Uterus (tissue), 3 donors: ENCODE measurements at regions not wholly inside any gene's neighbourhood (a gene's known extent, or its start where the extent isn't known, plus 50 kb on each side); places are given as distances from the start of the nearest gene placed in this dataset.
"Not testable (repeated sequence)": the region's sequence is repeated elsewhere in the genome, so short reads cannot be mapped to it uniquely, and the experiment has no call there.

Source experiments
- DNase-seq, 2 donors: peaks; one replicate each; pipeline ENCODE4 v3.0.0-alpha.2; 2019 to 2020
- H3K27ac ChIP-seq, 2 donors: fragments of 200-600 bp; sonication (generic); 1 replicate in 1 of 2; 2 replicates in 1 of 2; pipeline ENCODE4 v1.5.1; 2016 to 2018
- H3K27me3 ChIP-seq, 2 donors: fragments of 200-600 bp; sonication (generic); one replicate each; pipeline ENCODE4 v1.5.1; 2018 to 2019; ENCODE audit warnings: control low read depth in 1 of 2
- H3K36me3 ChIP-seq, 2 donors: fragments of 200-600 bp; sonication (generic); one replicate each; pipeline ENCODE4 v1.5.1; 2019; ENCODE audit warnings: control low read depth in 1 of 2
- H3K4me1 ChIP-seq, 2 donors: fragments of 200-600 bp; sonication (generic); one replicate each; pipeline ENCODE4 v1.5.1; 2018 to 2019; ENCODE audit warnings: control low read depth in 1 of 2
- H3K4me3 ChIP-seq, 2 donors: fragments of 200-600 bp; sonication (generic); 1 replicate in 1 of 2; 2 replicates in 1 of 2; pipeline ENCODE4 v1.5.1; 2018 to 2019; ENCODE audit warnings: mild to moderate bottlenecking in 1 of 2
- H3K9me3 ChIP-seq, 2 donors: fragments of 200-600 bp; sonication (generic); one replicate each; pipeline ENCODE4 v1.5.1; 2019; ENCODE audit warnings: control low read depth in 1 of 2
- POLR2A ChIP-seq, 2 donors: fragments of 450-650 bp; IDR thresholded peaks; one replicate each; pipeline ENCODE4 v1.6.1; 2016; ENCODE audit warnings: antibody characterized with exemption in 2 of 2, mild to moderate bottlenecking in 1 of 2, moderate library complexity in 1 of 2
- intact Hi-C: fragments of 100-400 bp; cut with DNase I; formaldehyde crosslinking; loops from one replicate; pipeline ENCODE4 v1.15.1; 2023; ENCODE audit warnings: low total_unique reads
- TF ChIP-seq, protein P1 (sequence below), 4 experiments: fragments of 200-600 bp in 2 of 4; fragments of 450-650 bp in 2 of 4; sonication (generic) in 2 of 4; IDR thresholded peaks; one replicate each; pipeline ENCODE4 v1.5.1; 2016 to 2019; ENCODE audit warnings: antibody characterized with exemption in 4 of 4, mild to moderate bottlenecking in 2 of 4, moderate library complexity in 1 of 4
- donor health status: DM: yes; HTN: yes; CAD: no.

GRCh38 chr3:193963808-193964516 is 172.0 kb upstream of the HES1 start:
- TF ChIP-seq, protein P1, sequence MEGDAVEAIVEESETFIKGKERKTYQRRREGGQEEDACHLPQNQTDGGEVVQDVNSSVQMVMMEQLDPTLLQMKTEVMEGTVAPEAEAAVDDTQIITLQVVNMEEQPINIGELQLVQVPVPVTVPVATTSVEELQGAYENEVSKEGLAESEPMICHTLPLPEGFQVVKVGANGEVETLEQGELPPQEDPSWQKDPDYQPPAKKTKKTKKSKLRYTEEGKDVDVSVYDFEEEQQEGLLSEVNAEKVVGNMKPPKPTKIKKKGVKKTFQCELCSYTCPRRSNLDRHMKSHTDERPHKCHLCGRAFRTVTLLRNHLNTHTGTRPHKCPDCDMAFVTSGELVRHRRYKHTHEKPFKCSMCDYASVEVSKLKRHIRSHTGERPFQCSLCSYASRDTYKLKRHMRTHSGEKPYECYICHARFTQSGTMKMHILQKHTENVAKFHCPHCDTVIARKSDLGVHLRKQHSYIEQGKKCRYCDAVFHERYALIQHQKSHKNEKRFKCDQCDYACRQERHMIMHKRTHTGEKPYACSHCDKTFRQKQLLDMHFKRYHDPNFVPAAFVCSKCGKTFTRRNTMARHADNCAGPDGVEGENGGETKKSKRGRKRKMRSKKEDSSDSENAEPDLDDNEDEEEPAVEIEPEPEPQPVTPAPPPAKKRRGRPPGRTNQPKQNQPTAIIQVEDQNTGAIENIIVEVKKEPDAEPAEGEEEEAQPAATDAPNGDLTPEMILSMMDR (IDR thresholded peaks at IDR 0.05): no peak
- TF ChIP-seq POLR2A (IDR thresholded peaks at IDR 0.05): no peak

DNA sequence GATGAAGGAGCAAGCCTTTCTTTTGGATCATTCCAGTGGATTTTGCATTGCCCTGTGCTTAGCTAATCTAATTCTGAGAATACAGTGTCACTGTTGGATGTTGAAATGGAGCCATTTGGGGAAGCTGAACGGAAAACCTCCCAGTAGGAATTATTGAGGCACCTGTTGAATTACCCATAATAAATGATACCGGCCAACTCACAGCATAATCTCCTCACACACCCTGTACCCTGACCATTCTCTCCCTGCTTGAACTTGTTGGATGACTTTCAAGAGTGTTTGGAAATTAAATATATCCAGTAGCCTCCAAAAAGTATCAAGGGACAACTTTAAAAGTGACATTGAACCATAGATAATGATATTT is 171.4 kb upstream of the HES1 start:
- H3K4me1 ChIP-seq: peaks cover 0 to 3% of the 10 kb centered on the region in 2 donors
- H3K36me3 ChIP-seq: no peaks in the 10 kb centered on the region
- no peaks in the 10 kb centered on the region for H3K9me3 ChIP-seq
- no peaks in the 10 kb centered on the region for H3K27me3 ChIP-seq
- intact Hi-C loops: no loop called here
- H3K4me3 ChIP-seq: no peak overlapping the region
- no peak for DNase-seq
- no peak overlapping the region for H3K27ac ChIP-seq
- TF ChIP-seq, protein P1 (IDR thresholded peaks at IDR 0.05): no peak
- TF ChIP-seq POLR2A (IDR thresholded peaks at IDR 0.05): no peak

More at GRCh38 chr3:193963808-193964516, 172.0 kb upstream of the HES1 start:
- DNase-seq: no peak
- intact Hi-C loops: no loop called here
- Histone ChIP-seq H3K4me3 (no peak overlapping the region), H3K27me3 (no peaks in the 10 kb centered on the region), H3K4me1 (peaks cover 0 to 3% of the 10 kb centered on the region in 2 donors), H3K36me3 (no peaks in the 10 kb centered on the region), H3K9me3 (no peaks in the 10 kb centered on the region), H3K27ac (no peak overlapping the region)

DNA sequence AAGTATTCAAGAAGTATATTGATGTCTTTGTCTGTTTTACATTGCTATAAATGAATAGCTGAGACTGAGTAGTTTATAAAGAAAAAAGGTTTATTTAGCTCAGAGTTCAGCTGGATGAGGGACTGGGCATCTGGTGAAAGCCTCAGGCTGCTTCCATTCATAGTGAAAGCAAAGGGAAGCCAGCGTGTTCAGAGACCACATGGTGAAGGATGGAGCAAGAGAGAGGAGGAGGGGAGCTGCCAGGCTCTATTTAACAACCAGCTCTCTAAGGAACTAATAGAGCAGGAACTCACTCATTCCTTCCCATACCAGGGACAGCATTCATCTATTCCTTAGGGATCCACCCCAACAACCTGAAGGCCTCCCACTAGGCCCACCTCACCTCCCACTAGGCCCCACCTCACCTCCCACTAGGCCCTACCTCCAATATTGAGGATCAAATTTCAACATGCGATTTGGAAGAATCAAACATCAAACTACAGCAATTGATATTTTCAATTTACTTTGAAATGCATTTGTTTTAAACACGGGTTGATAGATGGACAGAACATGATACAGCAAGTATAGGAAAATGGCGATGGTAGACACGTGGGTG is 167.5 kb upstream of the HES1 start:
- intact Hi-C loops: no loop called here
- TF ChIP-seq, protein P1 (IDR thresholded peaks at IDR 0.05): no peak
- no peak for TF ChIP-seq POLR2A (IDR thresholded peaks at IDR 0.05)
- DNase-seq: no peak

GRCh38 chr3:193970131-193970772 is 165.7 kb upstream of the HES1 start:
- H3K27me3 ChIP-seq, intact Hi-C loops, H3K4me3 ChIP-seq, H3K36me3 ChIP-seq, H3K27ac ChIP-seq, H3K9me3 ChIP-seq, DNase-seq, H3K4me1 ChIP-seq: not testable (repeated sequence)
- TF ChIP-seq, protein P1 (IDR thresholded peaks at IDR 0.05): peak in 3 of 4 experiments; percentile 13 to 34 (median 27)

More for the DNA sequence above, 167.5 kb upstream of the HES1 start:
- H3K36me3 ChIP-seq: no peaks in the 10 kb centered on the region
- no peak overlapping the region for H3K4me3 ChIP-seq
- H3K27ac ChIP-seq: no peak overlapping the region
- H3K4me1 ChIP-seq: no peaks in the 10 kb centered on the region
- H3K9me3 ChIP-seq: no peaks in the 10 kb centered on the region
- no peaks in the 10 kb centered on the region for H3K27me3 ChIP-seq

DNA sequence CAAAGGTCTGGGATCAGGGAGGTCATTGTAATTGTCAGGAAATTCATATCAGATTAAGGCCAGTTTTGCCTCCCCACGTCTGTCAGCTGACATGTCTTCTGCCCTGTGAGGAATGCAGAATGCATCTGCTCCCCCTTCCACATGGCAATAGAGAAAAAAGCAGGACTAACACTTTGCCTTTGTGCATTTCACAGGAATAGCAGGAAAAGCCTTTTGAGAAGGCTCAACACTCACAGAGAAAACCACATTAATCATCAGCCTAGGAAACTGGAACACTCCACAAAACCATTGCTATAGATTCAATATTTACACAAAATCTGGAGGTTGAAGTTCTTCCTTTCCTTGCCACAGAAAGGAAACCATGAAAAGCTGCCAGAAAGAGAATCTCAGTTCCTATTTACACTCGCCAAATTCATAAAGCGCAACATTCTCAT is 165.2 kb upstream of the HES1 start:
- H3K4me3 ChIP-seq: no peak overlapping the region
- H3K27me3 ChIP-seq: no peaks in the 10 kb centered on the region
- intact Hi-C loops: no loop called here
- no peak for DNase-seq
- no peaks in the 10 kb centered on the region for H3K9me3 ChIP-seq
- TF ChIP-seq, protein P1 (IDR thresholded peaks at IDR 0.05): no peak
- TF ChIP-seq POLR2A (IDR thresholded peaks at IDR 0.05): no peak
- no peaks in the 10 kb centered on the region for H3K4me1 ChIP-seq
- H3K36me3 ChIP-seq: no peaks in the 10 kb centered on the region
- H3K27ac ChIP-seq: no peak overlapping the region
